Mesenchymal stem cell (in vitro differentiated cells and primary cell): ENCODE measurements at regions not wholly inside any gene's neighbourhood (a gene's known extent, or its start where the extent isn't known, plus 50 kb on each side); places are given as distances from the start of the nearest gene placed in this dataset.
A peak's percentile ranks its signal among the peaks of the same experiment; 100 is the strongest.

Experiments used
- DNase-seq: peaks from one replicate; pipeline ENCODE4 v3.0.0-alpha.2; 2013
- H2AFZ ChIP-seq: one replicate; pipeline ENCODE4 v1.6.1; 2013; ENCODE audit warnings: low read depth, mild to moderate bottlenecking, control low read depth, inconsistent platforms, low read length, moderate library complexity
- H2AK5ac ChIP-seq: 2 replicates; pipeline ENCODE4 v1.6.1; 2013; ENCODE audit warnings: low read length, moderate library complexity, mild to moderate bottlenecking, inconsistent platforms; ENCODE audit not compliant: severe bottlenecking
- H2BK120ac ChIP-seq: one replicate; pipeline ENCODE4 v1.6.1; 2013; ENCODE audit warnings: low read depth, mild to moderate bottlenecking, inconsistent platforms, low read length, moderate library complexity
- H2BK12ac ChIP-seq, 2 experiments: one replicate each; pipeline ENCODE4 v1.6.1; 2013; ENCODE audit warnings: inconsistent platforms in 2 of 2, low read length in 2 of 2, mild to moderate bottlenecking in 2 of 2, moderate library complexity in 2 of 2, control low read depth in 1 of 2
- H2BK15ac ChIP-seq: one replicate; pipeline ENCODE4 v1.6.1; 2013; ENCODE audit warnings: mild to moderate bottlenecking, low read depth, inconsistent platforms; ENCODE audit not compliant: poor library complexity, severe bottlenecking
- H2BK5ac ChIP-seq: 2 replicates; pipeline ENCODE4 v1.6.1; 2013; ENCODE audit warnings: low read depth, mild to moderate bottlenecking, low read length, control low read depth, inconsistent platforms; ENCODE audit not compliant: poor library complexity, severe bottlenecking
- H3K14ac ChIP-seq, 2 experiments: one replicate each; pipeline ENCODE4 v1.6.1; 2013; ENCODE audit warnings: inconsistent platforms in 2 of 2, low read length in 2 of 2, control low read depth in 1 of 2, mild to moderate bottlenecking in 1 of 2, moderate library complexity in 1 of 2
- H3K18ac ChIP-seq, 2 experiments: one replicate each; pipeline ENCODE4 v1.6.1; 2013; ENCODE audit warnings: inconsistent platforms in 2 of 2, low read length in 2 of 2, control low read depth in 1 of 2, low read depth in 1 of 2, mild to moderate bottlenecking in 1 of 2
- H3K23ac ChIP-seq, 2 experiments: one replicate each; pipeline ENCODE4 v1.6.1; 2013; ENCODE audit warnings: inconsistent platforms in 2 of 2, low read length in 2 of 2, mild to moderate bottlenecking in 2 of 2, moderate library complexity in 2 of 2, control low read depth in 1 of 2
- H3K27ac ChIP-seq: 2 replicates; pipeline ENCODE4 v1.5.1; 2013; ENCODE audit warnings: mild to moderate bottlenecking, moderate library complexity, low read length, control low read depth, inconsistent platforms; ENCODE audit not compliant: poor library complexity, severe bottlenecking
- H3K27me3 ChIP-seq, 2 experiments: 2 replicates each; pipeline versions ENCODE4 v1.6.1 to v1.7.0; 2013; ENCODE audit warnings: low read length in 2 of 2, mild to moderate bottlenecking in 2 of 2, moderate library complexity in 2 of 2, control low read depth in 1 of 2, inconsistent platforms in 1 of 2; ENCODE audit not compliant: control insufficient read depth in 1 of 2, insufficient read depth in 1 of 2
- H3K36me3 ChIP-seq, 2 experiments: 2 replicates each; pipeline versions ENCODE4 v1.6.1 to v1.7.0; 2013; ENCODE audit warnings: low read length in 2 of 2, control low read depth in 1 of 2, inconsistent platforms in 1 of 2, low read depth in 1 of 2, mild to moderate bottlenecking in 1 of 2; ENCODE audit not compliant: insufficient read depth in 2 of 2, control insufficient read depth in 1 of 2
- H3K4ac ChIP-seq, 2 experiments: one replicate each; pipeline ENCODE4 v1.6.1; 2013; ENCODE audit warnings: inconsistent platforms in 2 of 2, low read length in 2 of 2, mild to moderate bottlenecking in 2 of 2, moderate library complexity in 2 of 2, control low read depth in 1 of 2, low read depth in 1 of 2
- H3K4me1 ChIP-seq: 2 replicates; pipeline ENCODE4 v1.6.1; 2013; ENCODE audit warnings: low read depth, low read length, control low read depth; ENCODE audit not compliant: control insufficient read depth, insufficient read depth
- H3K4me2 ChIP-seq: 2 replicates; pipeline ENCODE4 v1.6.1; 2013; ENCODE audit warnings: low read length, mild to moderate bottlenecking, inconsistent platforms; ENCODE audit not compliant: poor library complexity, severe bottlenecking
- H3K4me3 ChIP-seq, 2 experiments: 2 replicates each; pipeline versions ENCODE4 v1.5.1 to v1.7.0; 2013; ENCODE audit warnings: low read length in 2 of 2, mild to moderate bottlenecking in 2 of 2, control low read depth in 1 of 2, low read depth in 1 of 2; ENCODE audit not compliant: insufficient read depth in 1 of 2
- H3K79me1 ChIP-seq: replicated peaks from 2 replicates; pipeline ENCODE4 v1.6.1; 2013; ENCODE audit warnings: mild to moderate bottlenecking, control low read depth, low read length, inconsistent platforms; ENCODE audit not compliant: poor library complexity, severe bottlenecking
- H3K9ac ChIP-seq: 2 replicates; pipeline ENCODE4 v1.7.0; 2013; ENCODE audit warnings: mild to moderate bottlenecking, low read length, moderate library complexity
- H3K9me3 ChIP-seq: 2 replicates; pipeline ENCODE4 v1.7.0; 2013; ENCODE audit warnings: mild to moderate bottlenecking, low read length; ENCODE audit not compliant: control insufficient read depth
- H4K8ac ChIP-seq: one replicate; pipeline ENCODE4 v1.6.1; 2013; ENCODE audit warnings: inconsistent platforms, mild to moderate bottlenecking, low read length, moderate library complexity
- H4K91ac ChIP-seq: one replicate; pipeline ENCODE4 v1.6.1; 2013; ENCODE audit warnings: mild to moderate bottlenecking, low read length, inconsistent platforms
- WGBS: methylation state at CpG from one replicate; pipeline ENCODE4 v1.1.7; 2013; ENCODE audit warnings: mixed read lengths; 5-methylcytosine and 5-hydroxymethylcytosine counted together

GRCh38 chr6:167710363-167710920, 116.3 kb upstream of the AFDN start:
- no peak overlapping the region for H2BK5ac ChIP-seq
- no peaks in the 10 kb centered on the region for H3K9me3 ChIP-seq
- no peak overlapping the region for H2BK12ac ChIP-seq

GRCh38 chr6:167711211-167711610, 115.5 kb upstream of the AFDN start:
- Histone ChIP-seq H4K8ac (no peak overlapping the region), H3K18ac (no peak overlapping the region)
- WGBS = 90% methylated on average over 6 of the region's 8 CpGs

More at GRCh38 chr6:167710363-167710920, 116.3 kb upstream of the AFDN start:
- H3K23ac ChIP-seq = no peak overlapping the region
- WGBS = 91% methylated on average over 12 of the region's 13 CpGs
- H3K27me3 ChIP-seq = peaks cover 23 to 27% of the 10 kb centered on the region in 2 experiments
- no peak overlapping the region for H3K14ac ChIP-seq
- peaks cover 3% of the 10 kb centered on the region for H3K4me1 ChIP-seq
- H3K79me1 ChIP-seq = no peaks in the 10 kb centered on the region
- no peak overlapping the region for H3K27ac ChIP-seq
- H2BK15ac ChIP-seq = no peak overlapping the region
- no peak overlapping the region for H4K91ac ChIP-seq
- H3K18ac ChIP-seq = no peak overlapping the region
- no peaks in the 10 kb centered on the region for H3K36me3 ChIP-seq
- no peak overlapping the region for H3K4me2 ChIP-seq
- no peak overlapping the region for H3K4ac ChIP-seq
- no peak for DNase-seq
- H3K9ac ChIP-seq = no peak overlapping the region
- H2AFZ ChIP-seq = no peak overlapping the region
- H2AK5ac ChIP-seq = no peak overlapping the region
- no peak overlapping the region for H2BK120ac ChIP-seq
- no peak overlapping the region for H4K8ac ChIP-seq
- H3K4me3 ChIP-seq = no peak overlapping the region

GRCh38 chr6:167711768-167712730, 114.7 kb upstream of the AFDN start:
- H2AFZ ChIP-seq = no peak overlapping the region
- no peaks in the 10 kb centered on the region for H3K4me1 ChIP-seq
- peaks cover 26 to 27% of the 10 kb centered on the region in 2 experiments for H3K27me3 ChIP-seq
- no peak for DNase-seq
- H3K14ac ChIP-seq = no peak overlapping the region
- no peak overlapping the region for H3K27ac ChIP-seq
- H3K79me1 ChIP-seq = no peaks in the 10 kb centered on the region
- H3K9ac ChIP-seq = no peak overlapping the region
- H2BK12ac ChIP-seq = no peak overlapping the region
- no peak overlapping the region for H2BK15ac ChIP-seq
- H2AK5ac ChIP-seq = no peak overlapping the region
- H3K9me3 ChIP-seq = no peaks in the 10 kb centered on the region
- no peak overlapping the region for H4K91ac ChIP-seq
- H3K36me3 ChIP-seq = no peaks in the 10 kb centered on the region
- H2BK5ac ChIP-seq = no peak overlapping the region
- no peak overlapping the region for H3K4me2 ChIP-seq
- H3K18ac ChIP-seq = no peak overlapping the region
- H3K4ac ChIP-seq = no peak overlapping the region
- H2BK120ac ChIP-seq = no peak overlapping the region
- 90% methylated on average over 13 of the region's 19 CpGs for WGBS
- no peak overlapping the region for H4K8ac ChIP-seq
- no peak overlapping the region for H3K23ac ChIP-seq
- H3K4me3 ChIP-seq = no peak overlapping the region

More at GRCh38 chr6:167711211-167711610, 115.5 kb upstream of the AFDN start:
- no peak overlapping the region for H3K4me3 ChIP-seq
- H2BK120ac ChIP-seq = no peak overlapping the region
- H2BK15ac ChIP-seq = no peak overlapping the region
- no peak overlapping the region for H3K14ac ChIP-seq
- H3K27ac ChIP-seq = no peak overlapping the region
- H2BK5ac ChIP-seq = no peak overlapping the region
- peaks cover 2% of the 10 kb centered on the region for H3K4me1 ChIP-seq
- no peaks in the 10 kb centered on the region for H3K9me3 ChIP-seq
- no peak overlapping the region for H3K4ac ChIP-seq
- H3K9ac ChIP-seq = no peak overlapping the region
- no peak for DNase-seq
- H2AK5ac ChIP-seq = no peak overlapping the region
- no peaks in the 10 kb centered on the region for H3K36me3 ChIP-seq
- H4K91ac ChIP-seq = no peak overlapping the region
- H2AFZ ChIP-seq = no peak overlapping the region
- H3K23ac ChIP-seq = no peak overlapping the region
- H2BK12ac ChIP-seq = no peak overlapping the region
- peaks cover 26 to 27% of the 10 kb centered on the region in 2 experiments for H3K27me3 ChIP-seq
- no peaks in the 10 kb centered on the region for H3K79me1 ChIP-seq
- H3K4me2 ChIP-seq = no peak overlapping the region

- H3K27me3 ChIP-seq = peaks cover 24 to 31% of the 10 kb centered on the region in 2 experiments
- no peak overlapping the region for H3K23ac ChIP-seq
- no peaks in the 10 kb centered on the region for H3K36me3 ChIP-seq
- H2BK12ac ChIP-seq = no peak overlapping the region
- H2BK120ac ChIP-seq = no peak overlapping the region
- H2BK5ac ChIP-seq = no peak overlapping the region
- no peak overlapping the region for H2BK15ac ChIP-seq
- no peak overlapping the region for H3K4me2 ChIP-seq
- H4K8ac ChIP-seq = no peak overlapping the region
- peak overlapping the region in 1 of 2 experiments; percentile 61 for H3K14ac ChIP-seq
- no peak overlapping the region for H2AFZ ChIP-seq
- H3K4ac ChIP-seq = no peak overlapping the region
- H3K27ac ChIP-seq = no peak overlapping the region
- H4K91ac ChIP-seq = no peak overlapping the region
- H3K4me1 ChIP-seq = no peaks in the 10 kb centered on the region
- peaks cover 4% of the 10 kb centered on the region for H3K9me3 ChIP-seq
- no peak overlapping the region for H3K4me3 ChIP-seq
- H3K79me1 ChIP-seq = no peaks in the 10 kb centered on the region
- no peak overlapping the region for H3K18ac ChIP-seq
- no peak overlapping the region for H2AK5ac ChIP-seq
- no peak overlapping the region for H3K9ac ChIP-seq
- no peak for DNase-seq
- WGBS = 89% methylated on average over 16 of the region's 18 CpGs
These were observed 113.8 kb upstream of the AFDN start for GRCh38 chr6:167712731-167713475.
